AG04450 (cell line): ENCODE measurements at regions not wholly inside any gene's neighbourhood (a gene's known extent, or its start where the extent isn't known, plus 50 kb on each side); places are given as distances from the start of the nearest gene placed in this dataset.

ENCODE experiments used
- CTCF ChIA-PET: fragments of 300-600, 350-600 bp; formaldehyde crosslinking; extraction: SDS; loops from one replicate; lab custom pipeline; 2022; ENCODE audit warnings: antibody characterized with exemption, inconsistent platforms; lab: Charles Lee
- POLR2A ChIA-PET: fragments of 350-600 bp; formaldehyde crosslinking; extraction: SDS; loops from one replicate; lab custom pipeline; 2021; ENCODE audit warnings: antibody characterized with exemption, inconsistent platforms; lab: Yijun Ruan, JAX
- DNase-seq: peaks from one replicate; pipeline ENCODE4 v3.0.0-alpha.2; 2011; ENCODE audit warnings: low read depth, low spot score
- H3K27ac ChIP-seq: one replicate; pipeline ENCODE4 v1.5.1; 2012; ENCODE audit warnings: low read depth, low read length, control low read depth
- H3K27me3 ChIP-seq: one replicate; pipeline ENCODE4 v1.6.0; 2012; ENCODE audit warnings: low read length; ENCODE audit not compliant: control insufficient read depth, insufficient read depth
- H3K4me3 ChIP-seq: 2 replicates; pipeline ENCODE4 v1.5.1; 2011; ENCODE audit warnings: mild to moderate bottlenecking, low read depth, low read length, control low read depth
- H3K9me3 ChIP-seq: 2 replicates; pipeline ENCODE4 v1.5.1; 2012; ENCODE audit warnings: low read length; ENCODE audit not compliant: control insufficient read depth, insufficient read depth
- CTCF ChIP-seq: IDR thresholded peaks from 2 replicates; pipeline ENCODE4 v1.5.1; 2011; ENCODE audit warnings: low read depth, low read length, control low read depth, inconsistent platforms

DNA sequence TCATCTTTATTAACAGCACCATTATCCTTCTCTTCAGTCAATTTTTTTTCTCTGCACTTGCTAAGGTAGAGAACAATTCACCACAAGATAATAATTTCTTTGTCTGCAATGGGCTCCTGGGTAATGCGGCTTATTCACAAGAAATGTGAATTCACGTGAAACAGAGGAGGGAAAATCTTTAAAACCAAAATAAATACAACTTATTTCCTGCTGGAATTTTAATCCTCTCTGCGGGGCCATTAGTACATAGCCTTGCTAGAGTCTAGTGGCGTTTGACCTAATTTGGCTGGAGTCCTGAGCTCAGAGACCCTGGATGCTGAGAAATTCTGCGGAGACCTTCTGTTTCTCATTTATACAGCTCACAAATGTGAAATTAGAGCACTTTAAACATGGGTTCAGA, 319.3 kb upstream of the MMADHC start:
- no peak for DNase-seq
- no peaks in the 10 kb centered on the region for H3K27me3 ChIP-seq
- no peak overlapping the region for H3K27ac ChIP-seq
- H3K9me3 ChIP-seq: no peaks in the 10 kb centered on the region; the same call in 1 of the 2 replicates
- ChIA-PET CTCF (interaction anchor here (0.5 kb wide), 1 partner anchor 49 kb away, joined by 3 read pairs; no protein-coding TSS in a partner anchor), POLR2A (interaction anchor here (0.6 kb wide), 1 partner anchor 9 kb away, joined by 3 read pairs; no protein-coding TSS in a partner anchor)
- TF ChIP-seq CTCF: no peak
- H3K4me3 ChIP-seq: no peak overlapping the region

DNA sequence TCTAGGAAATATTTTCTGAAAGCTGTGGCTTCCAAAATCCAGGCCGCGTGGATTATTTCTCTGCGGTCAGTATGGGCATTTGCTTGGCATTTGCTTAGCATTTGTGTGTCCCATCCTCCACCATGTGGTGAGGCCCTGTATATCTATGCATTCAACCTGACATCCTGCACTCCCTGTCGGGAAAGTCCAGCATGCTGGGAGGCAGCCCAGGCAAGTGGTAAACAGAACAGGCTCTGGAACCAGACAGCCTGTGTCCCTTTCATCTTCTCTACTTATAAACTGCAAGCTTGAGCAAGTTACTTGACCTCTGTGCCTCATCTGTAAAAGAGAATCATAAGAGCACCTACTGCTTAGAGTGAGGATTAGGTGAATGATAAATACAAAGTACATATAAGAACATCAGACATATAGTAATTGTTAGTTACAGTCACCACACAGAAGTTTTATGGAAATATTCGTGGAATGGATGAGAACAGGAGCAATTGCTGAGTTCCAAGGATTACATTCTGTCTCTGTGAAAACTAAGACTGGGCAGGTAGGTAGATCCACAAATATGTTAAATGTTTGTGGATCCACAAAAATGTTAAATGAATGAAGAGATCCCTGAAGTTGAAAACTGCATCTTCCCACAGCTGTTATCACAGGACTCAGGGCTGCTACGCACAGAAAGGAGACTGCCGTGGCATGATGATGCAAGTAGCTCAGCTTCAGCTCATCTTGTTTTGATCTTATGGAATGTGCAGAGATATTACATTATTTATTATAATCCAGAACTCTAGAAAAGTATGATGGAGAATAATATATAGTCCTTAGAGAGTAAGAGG, 317.0 kb upstream of the MMADHC start:
- H3K4me3 ChIP-seq: no peak overlapping the region
- no peaks in the 10 kb centered on the region; the same call in 1 of the 2 replicates for H3K9me3 ChIP-seq
- DNase-seq: no peak
- ChIA-PET CTCF (no interaction called here), POLR2A (no interaction called here)
- no peaks in the 10 kb centered on the region for H3K27me3 ChIP-seq
- TF ChIP-seq CTCF: no peak
- H3K27ac ChIP-seq: no peak overlapping the region

- Histone ChIP-seq H3K27ac (no peak overlapping the region), H3K27me3 (no peaks in the 10 kb centered on the region), H3K9me3 (no peaks in the 10 kb centered on the region; the same call in 1 of the 2 replicates), H3K4me3 (no peak overlapping the region)
- no peak for TF ChIP-seq CTCF
- ChIA-PET POLR2A (no interaction called here), CTCF (no interaction called here)
- no peak for DNase-seq
Measured at GRCh38 chr2:149903626-149904025, 316.1 kb upstream of the MMADHC start.

GRCh38 chr2:149902081-149902480, 314.5 kb upstream of the MMADHC start:
- Histone ChIP-seq H3K4me3 (no peak overlapping the region), H3K9me3 (no peaks in the 10 kb centered on the region; the same call in 1 of the 2 replicates), H3K27ac (no peak overlapping the region), H3K27me3 (no peaks in the 10 kb centered on the region)
- DNase-seq: no peak
- TF ChIP-seq CTCF: no peak
- ChIA-PET CTCF (no interaction called here), POLR2A (no interaction called here)

DNA sequence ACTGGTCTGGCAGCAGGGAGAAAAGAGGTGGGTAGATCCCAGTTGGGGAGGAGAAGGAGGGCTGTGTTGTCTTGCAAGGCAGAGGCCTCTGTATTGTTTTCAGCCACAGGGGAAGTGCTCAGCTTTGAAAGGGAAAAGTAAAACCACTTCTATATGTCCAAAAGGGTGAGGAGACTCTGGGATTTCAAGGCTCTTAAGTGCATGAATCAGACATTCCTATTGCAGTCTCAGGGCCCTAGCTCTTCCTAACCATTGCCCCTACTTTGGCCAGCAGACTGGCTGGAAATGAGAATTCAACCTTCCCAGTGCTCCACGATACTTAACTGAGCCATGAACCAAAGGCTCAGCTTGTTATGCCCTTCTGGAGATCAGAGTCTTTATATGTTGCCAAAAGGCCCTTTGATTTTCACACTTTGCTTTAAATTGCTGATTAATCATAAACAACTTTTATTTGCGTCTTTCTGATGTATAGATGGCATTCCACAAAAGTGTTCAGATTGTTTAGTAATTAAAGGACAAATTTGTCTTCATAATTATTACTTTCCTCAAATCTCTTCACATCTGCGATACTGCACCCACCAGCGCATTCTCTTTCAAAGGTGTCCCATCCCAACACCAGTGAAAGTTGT, 313.8 kb upstream of the MMADHC start:
- no peak for TF ChIP-seq CTCF
- ChIA-PET CTCF (interaction anchor here (0.8 kb wide), 1 partner anchor 303 kb away, joined by 3 read pairs; no protein-coding TSS in a partner anchor), POLR2A (no interaction called here)
- no peak for DNase-seq
- no peaks in the 10 kb centered on the region for H3K27me3 ChIP-seq
- no peak overlapping the region for H3K4me3 ChIP-seq
- H3K9me3 ChIP-seq: no peaks in the 10 kb centered on the region; the same call in 1 of the 2 replicates
- no peak overlapping the region for H3K27ac ChIP-seq
